Mesothelial cell of epicardium (in vitro differentiated cells): ENCODE measurements at regions not wholly inside any gene's neighbourhood (a gene's known extent, or its start where the extent isn't known, plus 50 kb on each side); places are given as distances from the start of the nearest gene placed in this dataset.

Experiments used
- DNase-seq, 2 experiments: peaks; one replicate each; pipeline ENCODE4 v3.0.0; 2021; ENCODE audit warnings: low spot score in 2 of 2; ENCODE audit not compliant: unreplicated experiment in 2 of 2
- H3K27ac Mint-ChIP-seq: 2 replicates; pipeline ENCODE4 v1.8.0; 2021; ENCODE audit warnings: mixed read lengths
- H3K27me3 Mint-ChIP-seq: 2 replicates; pipeline ENCODE4 v1.8.0; 2021; ENCODE audit warnings: low read depth, mixed read lengths
- H3K36me3 Mint-ChIP-seq: 2 replicates; pipeline ENCODE4 v1.8.0; 2021; ENCODE audit warnings: mixed read lengths
- H3K4me1 Mint-ChIP-seq: 2 replicates; pipeline ENCODE4 v1.8.0; 2021; ENCODE audit warnings: mixed read lengths
- H3K4me3 Mint-ChIP-seq: 2 replicates; pipeline ENCODE4 v1.8.0; 2021; ENCODE audit warnings: mild to moderate bottlenecking, moderate library complexity, mixed read lengths
- H3K9me3 Mint-ChIP-seq: 2 replicates; pipeline ENCODE4 v1.8.0; 2021; ENCODE audit warnings: mixed read lengths
- TF ChIP-seq, protein P1 (sequence below): fragments of 200-600 bp; sonication (generic); IDR thresholded peaks from one replicate; pipeline ENCODE4 v1.5.0; 2021; ENCODE audit warnings: antibody characterized with exemption; ENCODE audit not compliant: unreplicated experiment

DNA sequence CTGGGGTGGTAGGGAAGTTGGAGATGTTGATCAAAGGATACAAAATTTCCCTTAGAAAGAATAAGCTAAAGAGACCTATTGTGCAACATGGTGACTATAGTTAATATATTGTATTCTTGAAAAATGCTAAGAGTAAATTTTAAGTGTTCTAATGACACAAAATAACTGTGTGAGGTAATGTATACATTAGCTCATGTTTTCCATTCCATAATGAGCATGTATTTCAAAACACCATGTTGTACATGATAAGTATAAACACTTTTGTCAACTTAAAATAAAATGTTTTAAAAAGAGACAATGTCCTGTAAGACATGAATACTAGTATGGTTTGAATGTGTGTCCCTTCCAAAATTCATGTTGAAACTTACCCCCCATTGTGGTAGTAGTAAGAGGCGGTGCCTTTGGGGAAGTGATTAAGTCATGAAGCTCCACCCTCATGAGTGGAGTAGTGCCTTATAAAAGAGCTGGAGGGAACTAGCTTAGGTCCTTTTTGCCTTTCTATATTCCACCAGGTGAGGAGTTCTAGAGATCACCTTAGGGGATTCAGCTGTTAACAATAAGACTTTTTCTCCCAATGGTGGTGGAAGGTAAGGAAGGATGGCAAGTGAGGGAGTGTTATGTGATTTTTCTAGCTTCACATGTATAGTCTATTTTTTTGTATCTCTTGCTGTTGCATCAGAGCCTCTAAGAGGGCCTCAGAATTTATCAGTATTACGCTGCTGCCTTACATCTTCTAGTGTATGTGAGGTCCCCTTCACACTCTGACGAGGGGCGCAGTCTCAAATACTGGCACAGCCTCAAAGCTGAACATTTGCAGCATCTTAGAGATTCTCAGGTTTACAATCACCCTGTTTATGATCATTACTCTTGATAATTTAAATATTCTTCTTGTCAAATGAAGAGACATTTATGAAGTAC, 94.9 kb upstream of the NREP start:
- Mint-ChIP-seq H3K27me3 (no peaks in the 10 kb centered on the region), H3K4me3 (no peak overlapping the region), H3K4me1 (peaks cover 24% of the 10 kb centered on the region), H3K36me3 (no peaks in the 10 kb centered on the region), H3K27ac (no peak overlapping the region), H3K9me3 (no peaks in the 10 kb centered on the region)
- TF ChIP-seq, protein P1, sequence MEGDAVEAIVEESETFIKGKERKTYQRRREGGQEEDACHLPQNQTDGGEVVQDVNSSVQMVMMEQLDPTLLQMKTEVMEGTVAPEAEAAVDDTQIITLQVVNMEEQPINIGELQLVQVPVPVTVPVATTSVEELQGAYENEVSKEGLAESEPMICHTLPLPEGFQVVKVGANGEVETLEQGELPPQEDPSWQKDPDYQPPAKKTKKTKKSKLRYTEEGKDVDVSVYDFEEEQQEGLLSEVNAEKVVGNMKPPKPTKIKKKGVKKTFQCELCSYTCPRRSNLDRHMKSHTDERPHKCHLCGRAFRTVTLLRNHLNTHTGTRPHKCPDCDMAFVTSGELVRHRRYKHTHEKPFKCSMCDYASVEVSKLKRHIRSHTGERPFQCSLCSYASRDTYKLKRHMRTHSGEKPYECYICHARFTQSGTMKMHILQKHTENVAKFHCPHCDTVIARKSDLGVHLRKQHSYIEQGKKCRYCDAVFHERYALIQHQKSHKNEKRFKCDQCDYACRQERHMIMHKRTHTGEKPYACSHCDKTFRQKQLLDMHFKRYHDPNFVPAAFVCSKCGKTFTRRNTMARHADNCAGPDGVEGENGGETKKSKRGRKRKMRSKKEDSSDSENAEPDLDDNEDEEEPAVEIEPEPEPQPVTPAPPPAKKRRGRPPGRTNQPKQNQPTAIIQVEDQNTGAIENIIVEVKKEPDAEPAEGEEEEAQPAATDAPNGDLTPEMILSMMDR = no peak
- no peak for DNase-seq

DNA sequence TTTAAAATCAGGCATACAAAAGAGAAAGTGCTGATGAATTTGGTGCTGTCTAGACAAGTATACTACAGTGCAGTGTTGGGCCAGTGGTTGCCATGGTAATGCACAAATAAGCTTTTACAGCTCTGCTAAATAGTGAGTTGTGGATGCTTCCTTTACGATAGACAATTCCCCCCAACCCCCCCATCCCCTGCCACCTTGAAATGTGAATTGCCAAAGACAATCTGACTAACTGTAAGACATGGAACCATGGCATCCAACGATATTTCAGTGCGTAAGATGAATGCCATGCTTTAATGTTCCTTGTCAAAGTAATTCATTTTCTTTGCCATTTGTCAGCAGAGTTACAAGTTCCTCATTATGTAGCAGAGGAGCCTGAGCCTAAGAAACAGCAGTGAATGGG, 91.5 kb upstream of the NREP start:
- no peak overlapping the region for H3K27ac Mint-ChIP-seq
- H3K4me3 Mint-ChIP-seq = no peak overlapping the region
- TF ChIP-seq, protein P1 = no peak
- DNase-seq = no peak
- H3K36me3 Mint-ChIP-seq = no peaks in the 10 kb centered on the region
- no peaks in the 10 kb centered on the region for H3K9me3 Mint-ChIP-seq
- H3K4me1 Mint-ChIP-seq = peaks cover 11% of the 10 kb centered on the region
- H3K27me3 Mint-ChIP-seq = no peaks in the 10 kb centered on the region

DNA sequence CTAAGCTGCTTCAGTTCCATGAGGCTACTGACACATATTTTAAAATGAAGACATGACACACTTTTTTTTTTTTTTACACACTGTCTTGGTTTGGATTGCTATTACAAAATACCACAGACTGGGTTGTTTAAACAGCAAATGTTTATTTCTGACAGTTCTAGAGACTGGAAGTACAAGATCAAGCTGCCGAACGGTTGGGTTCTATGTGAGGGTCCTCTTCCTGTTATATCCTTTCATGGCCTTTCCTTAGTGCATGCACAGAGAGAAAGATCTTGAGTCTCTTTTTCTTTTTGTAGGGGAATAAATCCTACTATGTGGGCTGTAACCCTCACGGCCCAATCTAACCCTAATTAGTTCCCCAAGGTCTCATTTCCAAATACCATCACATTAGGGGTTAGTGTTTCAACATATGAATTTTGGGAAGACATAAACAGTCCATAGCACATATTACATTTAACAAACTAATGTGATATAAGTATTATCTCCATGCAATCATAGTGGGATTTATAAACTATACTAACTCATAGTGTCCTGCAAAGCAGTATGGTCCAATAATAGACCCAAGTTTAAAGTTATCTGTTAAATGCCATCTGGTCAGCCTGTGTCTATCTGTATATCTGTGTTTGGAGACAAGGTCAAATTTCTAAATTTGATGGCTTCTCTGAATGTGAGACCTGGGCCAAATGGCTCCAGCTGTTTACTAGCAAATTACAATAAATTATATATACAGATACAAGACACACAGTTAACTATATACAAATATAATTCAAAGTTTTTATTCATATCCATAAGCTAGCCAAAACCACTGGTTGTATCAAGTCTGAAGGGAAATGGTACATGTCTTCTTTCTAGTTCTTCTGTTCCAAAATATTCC, 90.3 kb upstream of the NREP start:
- H3K27me3 Mint-ChIP-seq = no peaks in the 10 kb centered on the region

DNA sequence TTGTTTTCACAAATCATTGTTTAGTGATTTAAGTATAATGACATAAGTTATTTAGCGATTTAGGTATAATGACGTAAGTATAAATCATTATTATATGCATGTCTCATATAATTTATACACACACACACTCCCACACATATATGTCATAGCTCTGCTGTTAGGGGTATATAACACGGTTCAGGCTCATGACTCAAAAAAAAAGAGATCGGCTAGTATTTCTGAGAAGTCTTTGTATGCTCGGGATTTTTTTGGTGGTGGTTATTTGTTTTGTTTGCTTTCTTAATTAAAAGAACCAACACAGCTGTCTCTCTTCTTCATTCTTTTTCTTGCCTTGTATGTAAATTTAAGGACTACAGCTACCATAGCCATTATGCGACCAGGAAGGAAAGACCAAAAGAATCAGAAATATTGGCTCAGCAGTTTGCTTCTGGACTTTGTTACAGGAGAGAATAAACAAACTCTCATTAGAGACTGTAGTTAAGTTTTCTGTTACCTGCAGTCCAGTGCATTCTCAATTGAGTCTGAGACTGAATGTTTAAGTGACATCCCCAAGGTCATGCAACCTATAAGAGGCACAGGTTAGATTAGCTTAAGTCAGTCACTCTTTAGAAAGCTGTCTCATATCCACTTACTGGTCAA, 83.2 kb upstream of the NREP start:
- no peaks in the 10 kb centered on the region for H3K27me3 Mint-ChIP-seq
- no peaks in the 10 kb centered on the region for H3K36me3 Mint-ChIP-seq
- no peak for DNase-seq
- no peak overlapping the region for H3K4me3 Mint-ChIP-seq
- TF ChIP-seq, protein P1 = no peak
- no peak overlapping the region for H3K27ac Mint-ChIP-seq
- H3K9me3 Mint-ChIP-seq = peaks cover 9% of the 10 kb centered on the region
- H3K4me1 Mint-ChIP-seq = peaks cover 14% of the 10 kb centered on the region

More for the DNA sequence above, 90.3 kb upstream of the NREP start:
- Mint-ChIP-seq H3K9me3 (peaks cover 9% of the 10 kb centered on the region), H3K4me3 (no peak overlapping the region), H3K4me1 (peaks cover 11% of the 10 kb centered on the region), H3K36me3 (no peaks in the 10 kb centered on the region), H3K27ac (no peak overlapping the region)
- no peak for DNase-seq
- TF ChIP-seq, protein P1 = no peak

DNA sequence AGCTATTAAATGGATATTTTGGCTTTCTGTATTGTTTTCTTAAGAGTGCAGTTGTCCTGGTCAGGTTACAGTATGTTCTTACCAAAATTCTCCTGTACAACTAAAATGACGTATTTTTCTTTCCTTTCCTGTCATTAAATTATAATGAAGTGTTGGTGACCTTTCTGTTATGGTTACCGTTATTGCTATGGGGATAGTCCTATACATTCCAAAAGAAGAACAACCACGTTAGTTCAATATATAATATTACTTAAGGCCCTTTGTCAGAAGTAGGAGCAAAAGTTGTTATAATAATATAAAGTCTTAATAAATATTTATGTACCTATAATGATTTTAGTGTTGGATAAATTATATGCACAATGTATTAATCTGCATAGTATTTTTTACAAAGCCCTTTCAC, 82.4 kb upstream of the NREP start:
- Mint-ChIP-seq H3K27me3 (no peaks in the 10 kb centered on the region), H3K4me1 (peaks cover 20% of the 10 kb centered on the region), H3K36me3 (no peaks in the 10 kb centered on the region), H3K4me3 (no peak overlapping the region), H3K27ac (no peak overlapping the region), H3K9me3 (peaks cover 9% of the 10 kb centered on the region)
- TF ChIP-seq, protein P1 = no peak
- DNase-seq = no peak
